Esophagus squamous epithelium (tissue), 5 donors: ENCODE measurements at regions not wholly inside any gene's neighbourhood (a gene's known extent, or its start where the extent isn't known, plus 50 kb on each side); places are given as distances from the start of the nearest gene placed in this dataset.

Experiments used
- DNase-seq: peaks from one replicate; lab custom pipeline; 2025; lab: John Stamatoyannopoulos, UW
- H3K27ac ChIP-seq, 4 donors: fragments of 200-600 bp; sonication (generic); one replicate each; pipeline ENCODE4 v1.5.1; 2016 to 2019; ENCODE audit warnings: mild to moderate bottlenecking in 1 of 4
- H3K27me3 ChIP-seq, 4 donors: fragments of 200-600 bp; sonication (generic); 1 replicate in 3 of 4; 2 replicates in 1 of 4; pipeline versions ENCODE4 v1.5.1 to v1.6.0; 2017 to 2021; ENCODE audit warnings: antibody characterized with exemption in 1 of 4
- H3K36me3 ChIP-seq, 3 donors: fragments of 200-600 bp; sonication (generic); one replicate each; pipeline ENCODE4 v1.5.1; 2016 to 2019
- H3K4me1 ChIP-seq, 3 donors: fragments of 200-600 bp; sonication (generic); one replicate each; pipeline ENCODE4 v1.5.1; 2017 to 2019
- H3K4me3 ChIP-seq, 4 donors: fragments of 200-600 bp; sonication (generic); 1 replicate in 3 of 4; 2 replicates in 1 of 4; pipeline ENCODE4 v1.5.1; 2016 to 2019; ENCODE audit warnings: mild to moderate bottlenecking in 2 of 4, moderate library complexity in 1 of 4
- H3K9me3 ChIP-seq, 3 donors: fragments of 200-600 bp; sonication (generic); one replicate each; pipeline ENCODE4 v1.5.1; 2016 to 2019
- POLR2A ChIP-seq, 4 donors: fragments of 450-650 bp; IDR thresholded peaks; one replicate each; pipeline ENCODE4 v1.6.1; 2017; ENCODE audit warnings: antibody characterized with exemption in 4 of 4, mild to moderate bottlenecking in 4 of 4, moderate library complexity in 3 of 4
- WGBS, 2 donors: methylation state at CpG; one replicate each; pipeline ENCODE4 v1.1.5; 2018; 5-methylcytosine and 5-hydroxymethylcytosine counted together
- intact Hi-C: fragments of 100-400 bp; cut with DNase I; formaldehyde crosslinking; loops from one replicate; pipeline ENCODE4 v1.15.0; 2022
- TF ChIP-seq, protein P1 (sequence below), 6 experiments: fragments of 450-650 bp in 4 of 6; fragments of 200-600 bp in 2 of 6; sonication (generic) in 2 of 6; IDR thresholded peaks; one replicate each; pipeline ENCODE4 v1.5.1; 2016 to 2019; ENCODE audit warnings: antibody characterized with exemption in 6 of 6, mild to moderate bottlenecking in 4 of 6, moderate library complexity in 4 of 6
- donor health status: DM: yes; HTN: yes; CAD: no.

GRCh38 chr4:1466034-1466862, 60.0 kb upstream of the NKX1-1 start:
- Histone ChIP-seq H3K4me3 (no peak overlapping the region), H3K4me1 (no peaks in the 10 kb centered on the region), H3K27me3 (peaks cover 0 to 81% (median 4%) of the 10 kb centered on the region in 4 donors), H3K9me3 (no peaks in the 10 kb centered on the region), H3K36me3 (no peaks in the 10 kb centered on the region), H3K27ac (no peak overlapping the region)
- 86 to 97% methylated on average over 6 of the region's 24 CpGs for WGBS, 2 donors
- DNase-seq: no peak
- TF ChIP-seq POLR2A (IDR thresholded peaks at IDR 0.05): no peak
- TF ChIP-seq, protein P1, sequence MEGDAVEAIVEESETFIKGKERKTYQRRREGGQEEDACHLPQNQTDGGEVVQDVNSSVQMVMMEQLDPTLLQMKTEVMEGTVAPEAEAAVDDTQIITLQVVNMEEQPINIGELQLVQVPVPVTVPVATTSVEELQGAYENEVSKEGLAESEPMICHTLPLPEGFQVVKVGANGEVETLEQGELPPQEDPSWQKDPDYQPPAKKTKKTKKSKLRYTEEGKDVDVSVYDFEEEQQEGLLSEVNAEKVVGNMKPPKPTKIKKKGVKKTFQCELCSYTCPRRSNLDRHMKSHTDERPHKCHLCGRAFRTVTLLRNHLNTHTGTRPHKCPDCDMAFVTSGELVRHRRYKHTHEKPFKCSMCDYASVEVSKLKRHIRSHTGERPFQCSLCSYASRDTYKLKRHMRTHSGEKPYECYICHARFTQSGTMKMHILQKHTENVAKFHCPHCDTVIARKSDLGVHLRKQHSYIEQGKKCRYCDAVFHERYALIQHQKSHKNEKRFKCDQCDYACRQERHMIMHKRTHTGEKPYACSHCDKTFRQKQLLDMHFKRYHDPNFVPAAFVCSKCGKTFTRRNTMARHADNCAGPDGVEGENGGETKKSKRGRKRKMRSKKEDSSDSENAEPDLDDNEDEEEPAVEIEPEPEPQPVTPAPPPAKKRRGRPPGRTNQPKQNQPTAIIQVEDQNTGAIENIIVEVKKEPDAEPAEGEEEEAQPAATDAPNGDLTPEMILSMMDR (IDR thresholded peaks at IDR 0.05): no peak
- intact Hi-C loops: no loop called here

DNA sequence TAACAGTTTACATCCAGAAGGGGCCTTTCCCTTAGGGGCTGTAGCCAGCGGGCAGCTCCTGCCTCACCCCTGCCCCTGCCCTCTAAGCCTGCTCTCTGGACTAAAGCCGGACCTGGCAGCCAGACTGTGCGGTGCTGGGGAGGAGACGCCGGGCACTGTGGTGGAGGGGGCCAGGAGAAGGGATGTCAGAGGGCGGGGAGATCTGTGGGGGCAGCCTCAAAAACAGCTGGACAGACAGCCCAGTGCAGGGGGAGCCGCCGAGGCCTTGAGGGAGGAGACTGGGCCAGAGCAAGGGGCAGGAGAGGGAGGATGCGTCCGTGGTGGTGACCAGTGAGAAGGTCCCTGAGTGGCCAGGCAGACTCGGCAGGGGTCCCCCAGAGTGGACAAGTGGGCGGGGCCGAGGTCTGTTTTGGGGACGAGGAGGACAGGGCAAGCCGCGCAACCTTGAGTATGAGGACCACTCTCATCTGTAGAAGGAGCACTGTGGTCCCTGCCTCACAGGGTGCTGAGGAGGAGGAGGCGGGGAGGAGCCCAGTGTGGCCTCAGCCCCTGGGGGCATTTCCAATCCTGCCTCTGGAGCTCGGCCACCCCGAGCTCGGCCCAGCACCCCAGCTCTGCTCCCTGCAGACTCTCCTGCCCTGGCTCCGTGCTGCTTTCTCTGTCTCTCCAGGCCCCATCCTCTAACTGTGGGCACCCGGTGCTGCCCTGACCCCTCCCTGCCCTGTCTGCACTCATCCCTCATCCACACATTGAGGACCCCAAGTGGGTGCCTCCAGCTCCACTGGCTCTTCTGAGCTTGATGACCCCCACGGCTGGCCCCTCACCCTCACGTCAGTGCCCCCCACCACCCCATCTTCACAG, 59.2 kb upstream of the NKX1-1 start:
- no peak overlapping the region for H3K4me3 ChIP-seq
- no peaks in the 10 kb centered on the region for H3K4me1 ChIP-seq
- intact Hi-C loops: no loop called here
- no peaks in the 10 kb centered on the region for H3K9me3 ChIP-seq
- H3K27me3 ChIP-seq: peaks cover 0 to 79% (median 1%) of the 10 kb centered on the region in 4 donors
- DNase-seq: no peak
- no peak for TF ChIP-seq POLR2A (IDR thresholded peaks at IDR 0.05)
- TF ChIP-seq, protein P1 (IDR thresholded peaks at IDR 0.05): no peak
- 71 to 72% methylated on average over 6 to 17 of the region's 24 CpGs for WGBS, 2 donors
- no peaks in the 10 kb centered on the region for H3K36me3 ChIP-seq
- no peak overlapping the region for H3K27ac ChIP-seq

- Histone ChIP-seq H3K4me3 (no peak overlapping the region), H3K27me3 (peaks cover 0 to 79% (median 0%) of the 10 kb centered on the region in 4 donors), H3K27ac (no peak overlapping the region), H3K4me1 (no peaks in the 10 kb centered on the region), H3K36me3 (no peaks in the 10 kb centered on the region), H3K9me3 (no peaks in the 10 kb centered on the region)
- intact Hi-C loops: no loop called here
- 68% methylated on average over 5 of the region's 15 CpGs; no CpG with 5 or more reads in 1 of the 2 donors for WGBS, 2 donors
- no peak for DNase-seq
- TF ChIP-seq POLR2A (IDR thresholded peaks at IDR 0.05): no peak
- TF ChIP-seq, protein P1 (IDR thresholded peaks at IDR 0.05): no peak
Observed at GRCh38 chr4:1464581-1465171, 58.4 kb upstream of the NKX1-1 start.

GRCh38 chr4:1463927-1464540, 57.8 kb upstream of the NKX1-1 start:
- no peak overlapping the region for H3K4me3 ChIP-seq
- H3K36me3 ChIP-seq: no peaks in the 10 kb centered on the region
- no peak overlapping the region for H3K27ac ChIP-seq
- no peaks in the 10 kb centered on the region for H3K4me1 ChIP-seq
- peaks cover 0 to 79% (median 0%) of the 10 kb centered on the region in 4 donors for H3K27me3 ChIP-seq
- TF ChIP-seq POLR2A (IDR thresholded peaks at IDR 0.05): no peak
- TF ChIP-seq, protein P1 (IDR thresholded peaks at IDR 0.05): no peak
- WGBS, 2 donors: 69 to 84% methylated on average over 9 to 12 of the region's 22 CpGs
- no peak for DNase-seq
- H3K9me3 ChIP-seq: no peaks in the 10 kb centered on the region
- intact Hi-C loops: no loop called here
